ENCODE measurements at regions not wholly inside any gene's neighbourhood (a gene's known extent, or its start where the extent isn't known, plus 50 kb on each side); places are given as distances from the start of the nearest gene placed in this dataset.

- TF ChIP-seq CHD7 (IDR thresholded peaks at IDR 0.05; ENCODE audit: insufficient replicate concordance, low read length) = no peak
- TF ChIP-seq HDAC2 (IDR thresholded peaks at IDR 0.05; ENCODE audit: borderline replicate concordance in 1 of 2, low read depth in 2 of 2, low read length in 2 of 2) = no peak
- no peak for TF ChIP-seq TCF12 (IDR thresholded peaks at IDR 0.05; ENCODE audit: low read depth, low read length)
- TF ChIP-seq MAX (IDR thresholded peaks at IDR 0.05) = no peak
These were observed 212.5 kb upstream of the SOX1 start (continued) for GRCh38 chr13:111854403-111854802.
